Astrocyte (in vitro differentiated cells and primary cell): ENCODE measurements at regions not wholly inside any gene's neighbourhood (a gene's known extent, or its start where the extent isn't known, plus 50 kb on each side); places are given as distances from the start of the nearest gene placed in this dataset.

Experiments
- DNase-seq: peaks from one replicate; pipeline ENCODE4 v3.0.0-alpha.2; 2010; ENCODE audit warnings: low read depth
- FAIRE-seq: peaks from 2 replicates; lab custom pipeline; 2011; peaks lifted over from hg19 to GRCh38; lab: Jason Lieb, UNC
- H2AFZ ChIP-seq: 2 replicates; pipeline ENCODE4 v1.6.0; 2012; ENCODE audit warnings: low read depth, low read length, inconsistent platforms
- H3K27ac ChIP-seq: 2 replicates; pipeline ENCODE4 v1.5.1; 2011; ENCODE audit warnings: low read depth, low read length, inconsistent platforms
- H3K27me3 ChIP-seq: 2 replicates; pipeline ENCODE4 v1.6.0; 2011; ENCODE audit warnings: low read length, inconsistent platforms; ENCODE audit not compliant: insufficient read depth
- H3K36me3 ChIP-seq: 2 replicates; pipeline ENCODE4 v1.5.1; 2011; ENCODE audit warnings: low read length, inconsistent platforms; ENCODE audit not compliant: insufficient read depth
- H3K4me1 ChIP-seq: 2 replicates; pipeline ENCODE4 v1.5.1; 2011; ENCODE audit warnings: low read length, inconsistent platforms; ENCODE audit not compliant: insufficient read depth
- H3K4me2 ChIP-seq: 2 replicates; pipeline ENCODE4 v1.6.0; 2012; ENCODE audit warnings: low read length, inconsistent platforms
- H3K4me3 ChIP-seq: 2 replicates; pipeline ENCODE4 v1.5.1; 2011; ENCODE audit warnings: low read depth, mild to moderate bottlenecking, low read length, inconsistent platforms; ENCODE audit not compliant: insufficient read depth
- H3K79me2 ChIP-seq: 2 replicates; pipeline ENCODE4 v1.6.0; 2012; ENCODE audit warnings: mild to moderate bottlenecking, low read length, inconsistent platforms; ENCODE audit not compliant: insufficient read depth
- H3K9ac ChIP-seq: 2 replicates; pipeline ENCODE4 v1.6.0; 2012; ENCODE audit warnings: mild to moderate bottlenecking, low read length, inconsistent platforms
- H3K9me3 ChIP-seq: 2 replicates; pipeline ENCODE4 v1.5.1; 2012; ENCODE audit warnings: low read depth, mild to moderate bottlenecking, low read length, inconsistent platforms; ENCODE audit not compliant: insufficient read depth
- H4K20me1 ChIP-seq: 2 replicates; pipeline ENCODE4 v1.6.0; 2012; ENCODE audit warnings: low read length, inconsistent platforms; ENCODE audit not compliant: insufficient read depth
- H3K27ac Mint-ChIP-seq: one replicate; pipeline ENCODE4 v1.8.0; 2021; ENCODE audit warnings: mild to moderate bottlenecking, mixed read lengths; ENCODE audit not compliant: unreplicated experiment
- H3K27me3 Mint-ChIP-seq: one replicate; pipeline ENCODE4 v1.8.0; 2021; ENCODE audit warnings: low read depth, mixed read lengths; ENCODE audit not compliant: unreplicated experiment
- H3K36me3 Mint-ChIP-seq: one replicate; pipeline ENCODE4 v1.8.0; 2021; ENCODE audit warnings: low read depth, mixed read lengths; ENCODE audit not compliant: unreplicated experiment
- H3K4me1 Mint-ChIP-seq: one replicate; pipeline ENCODE4 v1.8.0; 2021; ENCODE audit warnings: low read depth, mixed read lengths; ENCODE audit not compliant: unreplicated experiment
- H3K4me3 Mint-ChIP-seq: one replicate; pipeline ENCODE4 v1.8.0; 2021; ENCODE audit warnings: mild to moderate bottlenecking, moderate library complexity, mixed read lengths; ENCODE audit not compliant: unreplicated experiment
- H3K9me3 Mint-ChIP-seq: one replicate; pipeline ENCODE4 v1.8.0; 2021; ENCODE audit warnings: mild to moderate bottlenecking, mixed read lengths; ENCODE audit not compliant: unreplicated experiment
- EZH2 ChIP-seq: IDR thresholded peaks from 2 replicates; pipeline ENCODE4 v1.6.1; 2012; ENCODE audit warnings: mild to moderate bottlenecking, low read length, inconsistent platforms; ENCODE audit not compliant: insufficient read depth
- TF ChIP-seq, protein P1 (sequence below): IDR thresholded peaks from 2 replicates; pipeline ENCODE4 v1.5.1; 2011; ENCODE audit warnings: low read depth, mild to moderate bottlenecking, inconsistent platforms, low read length, moderate library complexity; ENCODE audit not compliant: insufficient read depth

DNA sequence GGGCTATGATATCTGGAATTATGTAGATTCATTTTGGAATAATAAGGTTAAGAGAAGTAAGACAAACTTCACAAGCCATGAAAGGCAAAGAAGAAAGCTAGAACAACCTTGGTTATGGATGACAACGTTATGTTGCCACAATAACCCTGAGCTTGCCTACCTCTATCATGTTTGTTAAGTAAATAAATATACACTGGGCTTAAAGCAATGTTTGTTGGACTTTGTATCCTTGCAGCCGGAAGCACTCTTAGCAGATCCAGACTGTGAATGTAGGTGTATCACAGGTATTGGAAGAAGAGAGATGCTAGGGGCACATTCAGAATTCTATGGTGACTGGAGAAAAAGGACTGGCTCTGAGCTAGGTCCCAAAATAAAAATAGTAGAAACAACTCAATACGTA, 214.4 kb downstream of the HS3ST1 start:
- no peak overlapping the region for H3K27ac Mint-ChIP-seq
- H3K27me3 ChIP-seq, result no peaks in the 10 kb centered on the region
- DNase-seq, result no peak
- H3K27ac ChIP-seq, result no peak overlapping the region
- no peaks in the 10 kb centered on the region for H3K36me3 ChIP-seq
- no peaks in the 10 kb centered on the region for H3K79me2 ChIP-seq
- no peaks in the 10 kb centered on the region for H3K36me3 Mint-ChIP-seq
- H3K4me3 ChIP-seq, result no peak overlapping the region
- no peak overlapping the region for H3K4me2 ChIP-seq
- no peaks in the 10 kb centered on the region for H3K9me3 Mint-ChIP-seq
- no peak for FAIRE-seq
- H3K27me3 Mint-ChIP-seq, result no peaks in the 10 kb centered on the region
- H4K20me1 ChIP-seq, result no peaks in the 10 kb centered on the region
- H3K4me3 Mint-ChIP-seq, result no peak overlapping the region
- H3K9ac ChIP-seq, result no peak overlapping the region
- H2AFZ ChIP-seq, result no peak overlapping the region
- H3K9me3 ChIP-seq, result no peaks in the 10 kb centered on the region
- H3K4me1 ChIP-seq, result no peaks in the 10 kb centered on the region
- TF ChIP-seq EZH2, result no peak
- TF ChIP-seq, protein P1, sequence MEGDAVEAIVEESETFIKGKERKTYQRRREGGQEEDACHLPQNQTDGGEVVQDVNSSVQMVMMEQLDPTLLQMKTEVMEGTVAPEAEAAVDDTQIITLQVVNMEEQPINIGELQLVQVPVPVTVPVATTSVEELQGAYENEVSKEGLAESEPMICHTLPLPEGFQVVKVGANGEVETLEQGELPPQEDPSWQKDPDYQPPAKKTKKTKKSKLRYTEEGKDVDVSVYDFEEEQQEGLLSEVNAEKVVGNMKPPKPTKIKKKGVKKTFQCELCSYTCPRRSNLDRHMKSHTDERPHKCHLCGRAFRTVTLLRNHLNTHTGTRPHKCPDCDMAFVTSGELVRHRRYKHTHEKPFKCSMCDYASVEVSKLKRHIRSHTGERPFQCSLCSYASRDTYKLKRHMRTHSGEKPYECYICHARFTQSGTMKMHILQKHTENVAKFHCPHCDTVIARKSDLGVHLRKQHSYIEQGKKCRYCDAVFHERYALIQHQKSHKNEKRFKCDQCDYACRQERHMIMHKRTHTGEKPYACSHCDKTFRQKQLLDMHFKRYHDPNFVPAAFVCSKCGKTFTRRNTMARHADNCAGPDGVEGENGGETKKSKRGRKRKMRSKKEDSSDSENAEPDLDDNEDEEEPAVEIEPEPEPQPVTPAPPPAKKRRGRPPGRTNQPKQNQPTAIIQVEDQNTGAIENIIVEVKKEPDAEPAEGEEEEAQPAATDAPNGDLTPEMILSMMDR, result no peak
- no peaks in the 10 kb centered on the region for H3K4me1 Mint-ChIP-seq

DNA sequence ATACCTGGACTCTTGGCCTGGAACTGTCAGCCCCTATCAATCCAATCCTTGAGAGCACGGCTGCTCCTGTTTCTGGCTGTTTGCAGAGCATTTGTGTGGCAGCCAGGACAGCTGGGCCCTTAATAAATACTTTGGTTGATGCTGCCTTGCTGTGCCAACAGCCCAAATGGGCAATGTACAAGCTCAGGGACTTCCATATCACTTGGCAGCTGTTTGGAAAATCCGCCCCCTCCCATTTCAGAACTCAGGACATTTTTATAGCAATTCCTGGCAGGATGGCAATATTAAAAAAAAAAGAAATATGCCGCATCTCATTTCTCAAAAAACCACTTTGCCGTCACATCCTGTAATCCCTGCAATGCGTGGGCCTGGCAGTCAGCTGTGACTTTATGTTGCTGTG, 218.9 kb downstream of the HS3ST1 start:
- FAIRE-seq (no peak), DNase-seq (no peak)
- Histone ChIP-seq H3K9ac (no peak overlapping the region), H3K27me3 (no peaks in the 10 kb centered on the region), H3K27ac (no peak overlapping the region), H2AFZ (no peak overlapping the region), H3K4me2 (no peak overlapping the region), H3K79me2 (no peaks in the 10 kb centered on the region), H3K4me3 (no peak overlapping the region), H4K20me1 (no peaks in the 10 kb centered on the region), H3K36me3 (no peaks in the 10 kb centered on the region), H3K4me1 (no peaks in the 10 kb centered on the region), H3K9me3 (peaks cover 3% of the 10 kb centered on the region)
- TF ChIP-seq EZH2, result no peak
- TF ChIP-seq, protein P1, result no peak
- Mint-ChIP-seq H3K27ac (no peak overlapping the region), H3K27me3 (no peaks in the 10 kb centered on the region), H3K4me3 (no peak overlapping the region), H3K36me3 (no peaks in the 10 kb centered on the region), H3K9me3 (no peaks in the 10 kb centered on the region), H3K4me1 (no peaks in the 10 kb centered on the region)

DNA sequence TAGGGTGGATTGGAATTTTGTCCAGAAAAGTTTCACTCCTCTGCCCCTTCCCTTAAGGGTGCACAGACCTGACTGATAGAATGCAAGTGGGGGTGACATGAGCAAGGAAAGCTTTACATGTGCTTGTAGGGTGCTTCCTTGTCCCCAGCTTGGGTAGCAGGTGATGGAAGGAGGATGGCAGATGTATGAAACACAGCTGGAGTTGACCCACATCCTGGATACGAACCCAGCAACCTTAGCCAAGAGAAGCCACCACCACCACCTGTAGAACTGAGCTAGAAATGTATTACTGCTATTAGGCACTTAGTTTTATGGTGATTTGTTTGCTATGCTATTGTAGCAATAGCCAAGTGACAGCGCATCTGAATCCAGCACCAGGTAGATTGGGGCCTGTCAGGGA, 227.4 kb downstream of the HS3ST1 start:
- no peaks in the 10 kb centered on the region for H4K20me1 ChIP-seq
- no peak overlapping the region for H3K27ac ChIP-seq
- H3K4me2 ChIP-seq, result no peak overlapping the region
- H3K4me3 ChIP-seq, result no peak overlapping the region
- no peak overlapping the region for H3K4me3 Mint-ChIP-seq
- H3K9ac ChIP-seq, result no peak overlapping the region
- no peaks in the 10 kb centered on the region for H3K9me3 Mint-ChIP-seq
- H3K79me2 ChIP-seq, result no peaks in the 10 kb centered on the region
- DNase-seq (no peak), FAIRE-seq (no peak)
- no peak overlapping the region for H3K27ac Mint-ChIP-seq
- no peaks in the 10 kb centered on the region for H3K4me1 ChIP-seq
- H3K9me3 ChIP-seq, result no peaks in the 10 kb centered on the region
- H3K36me3 ChIP-seq, result no peaks in the 10 kb centered on the region
- H2AFZ ChIP-seq, result no peak overlapping the region
- peaks cover 25% of the 10 kb centered on the region for H3K4me1 Mint-ChIP-seq
- H3K36me3 Mint-ChIP-seq, result no peaks in the 10 kb centered on the region
- H3K27me3 ChIP-seq, result no peaks in the 10 kb centered on the region
- no peaks in the 10 kb centered on the region for H3K27me3 Mint-ChIP-seq
- no peak for TF ChIP-seq EZH2
